Caco-2 (cell line): ENCODE measurements at regions not wholly inside any gene's neighbourhood (a gene's known extent, or its start where the extent isn't known, plus 50 kb on each side); places are given as distances from the start of the nearest gene placed in this dataset.

Source experiments
- BruUV-seq: library from RNA; stranded (reverse); fragments of 400-500 nt; replicated peaks from 2 replicates; lab custom pipeline; 2021; lab: Mats Ljungman, UMichigan
- CTCF ChIA-PET: fragments of 300-600 bp; sonication (Branson Sonifier 250); formaldehyde crosslinking; loops from one replicate; lab custom pipeline; 2022; ENCODE audit warnings: antibody characterized with exemption; lab: Charles Lee
- POLR2A ChIA-PET: fragments of 300-600 bp; sonication (Branson Sonifier 250); formaldehyde crosslinking; loops from one replicate; lab custom pipeline; 2022; ENCODE audit warnings: antibody characterized with exemption; lab: Charles Lee
- DNase-seq, 2 experiments: peaks; one replicate each; pipeline versions ENCODE4 v3.0.0 to v3.0.0-alpha.2; 2020 to 2022
- H3K27me3 ChIP-seq: replicated peaks from 2 replicates; pipeline ENCODE4 v1.6.0; 2011; ENCODE audit warnings: low read length; ENCODE audit not compliant: control insufficient read depth, insufficient read depth
- H3K36me3 ChIP-seq: 2 replicates; pipeline ENCODE4 v1.5.1; 2011; ENCODE audit warnings: low read length; ENCODE audit not compliant: control insufficient read depth, insufficient read depth
- H3K4me1 ChIP-seq: fragments of 250-450 bp; sonication (Bioruptor Pico); 2 replicates; pipeline ENCODE4 v1.5.1; 2020; ENCODE audit warnings: mild to moderate bottlenecking
- H3K4me3 ChIP-seq: 2 replicates; pipeline ENCODE4 v1.5.1; 2011; ENCODE audit warnings: low read depth, mild to moderate bottlenecking, control low read depth, low read length
- H3K9me3 ChIP-seq: fragments of 250-450 bp; sonication (Bioruptor Pico); 2 replicates; pipeline ENCODE4 v1.5.1; 2020; ENCODE audit warnings: mild to moderate bottlenecking, moderate library complexity
- H3K27ac Mint-ChIP-seq: one replicate; pipeline ENCODE4 v1.8.0; 2022; ENCODE audit warnings: mixed read lengths; ENCODE audit not compliant: unreplicated experiment
- H3K27me3 Mint-ChIP-seq: one replicate; pipeline ENCODE4 v1.8.0; 2022; ENCODE audit warnings: mixed read lengths; ENCODE audit not compliant: insufficient read depth, unreplicated experiment
- H3K36me3 Mint-ChIP-seq: one replicate; pipeline ENCODE4 v1.8.0; 2022; ENCODE audit warnings: mild to moderate bottlenecking, mixed read lengths; ENCODE audit not compliant: insufficient read depth, unreplicated experiment
- H3K4me1 Mint-ChIP-seq: one replicate; pipeline ENCODE4 v1.8.0; 2022; ENCODE audit warnings: low read depth, mixed read lengths; ENCODE audit not compliant: unreplicated experiment
- H3K4me3 Mint-ChIP-seq: one replicate; pipeline ENCODE4 v1.8.0; 2022; ENCODE audit warnings: mild to moderate bottlenecking, moderate library complexity, mixed read lengths; ENCODE audit not compliant: unreplicated experiment
- H3K9me3 Mint-ChIP-seq: one replicate; pipeline ENCODE4 v1.8.0; 2022; ENCODE audit warnings: mixed read lengths; ENCODE audit not compliant: unreplicated experiment
- intact Hi-C: fragments of 100-400 bp; cut with micrococcal nuclease; formaldehyde crosslinking; loops from one replicate; pipeline ENCODE4 v1.10.0; 2022; ENCODE audit not compliant: unreplicated experiment
- TF ChIP-seq, protein P1 (sequence below), 2 experiments: fragments of 200-600 bp in 1 of 2; IDR thresholded peaks; 1 replicate in 1 of 2; 2 replicates in 1 of 2; pipeline versions ENCODE4 v1.5.1 to v1.8.0; 2011 to 2022; ENCODE audit warnings: antibody characterized with exemption in 1 of 2, control low read depth in 1 of 2, inconsistent platforms in 1 of 2, low read depth in 1 of 2, low read length in 1 of 2, mild to moderate bottlenecking in 1 of 2, moderate library complexity in 1 of 2; ENCODE audit not compliant: insufficient read depth in 1 of 2, severe bottlenecking in 1 of 2, unreplicated experiment in 1 of 2

DNA sequence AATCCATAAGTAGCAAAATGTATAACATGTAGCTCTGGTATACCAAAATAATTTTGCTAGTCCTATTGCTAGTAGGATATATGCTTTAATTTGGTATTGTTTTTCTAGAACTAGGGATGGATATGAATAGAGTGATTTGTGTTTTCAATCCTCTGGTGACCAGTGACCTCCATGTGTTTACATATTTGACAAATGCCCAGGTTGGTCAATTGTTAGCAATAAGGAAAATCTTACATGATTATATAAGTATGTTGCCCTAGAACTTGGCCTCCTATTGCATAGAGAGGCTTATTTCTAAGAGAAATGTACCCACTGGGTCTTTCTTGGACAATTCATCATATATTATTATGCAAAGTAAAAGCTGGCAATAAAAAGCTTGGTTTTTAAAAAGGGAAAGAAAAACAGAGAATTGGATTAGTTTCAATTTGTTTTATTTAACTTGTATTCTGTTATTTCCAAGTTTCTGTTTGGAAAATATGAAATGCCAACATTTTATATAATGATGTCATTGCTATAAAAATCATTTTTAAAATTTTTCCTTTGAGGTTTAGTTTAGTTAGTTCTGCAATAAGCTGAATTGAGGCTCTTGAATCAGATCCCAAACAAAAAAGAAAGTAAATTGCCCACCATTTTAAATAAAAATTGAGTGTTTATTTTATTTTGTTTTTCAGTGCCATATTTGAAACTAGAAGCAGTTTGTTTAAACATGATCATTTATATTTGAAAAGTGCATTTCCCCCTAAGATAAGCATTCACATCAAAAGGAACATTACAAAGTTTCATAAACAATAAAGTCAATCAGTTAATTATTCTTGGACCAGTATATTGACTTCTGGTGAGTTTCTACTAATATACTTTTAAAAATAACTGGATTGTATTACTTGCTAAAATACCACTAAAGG, 210.9 kb downstream of the ZC3H11B start:
- POLR2A ChIA-PET, result no interaction called here

DNA sequence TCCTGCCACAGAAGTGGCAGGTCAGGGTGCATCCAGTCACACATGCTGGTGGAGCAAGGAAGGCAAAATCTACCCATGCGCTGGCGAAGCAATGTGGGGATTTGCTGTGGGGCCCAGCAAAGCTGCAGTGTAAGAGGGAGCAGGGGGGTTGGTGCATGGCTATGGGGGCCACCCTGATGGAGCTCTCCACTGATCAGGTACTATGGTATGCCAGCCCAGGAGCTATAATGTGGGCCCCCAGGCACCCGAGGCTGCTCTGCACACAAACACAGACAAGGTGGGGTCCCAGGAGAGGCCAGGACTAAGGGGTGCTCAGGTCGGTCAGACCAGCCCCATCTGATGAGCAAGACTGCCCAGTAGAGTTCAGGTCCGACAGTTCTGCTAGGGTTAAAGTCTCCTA, 213.5 kb downstream of the ZC3H11B start:
- H3K36me3 Mint-ChIP-seq, result no peaks in the 10 kb centered on the region
- H3K36me3 ChIP-seq, result no peaks in the 10 kb centered on the region
- H3K27ac Mint-ChIP-seq, result no peak overlapping the region
- BruUV-seq, result no TSS peak
- no peaks in the 10 kb centered on the region for H3K9me3 ChIP-seq
- no peak overlapping the region for H3K4me3 Mint-ChIP-seq
- H3K27me3 Mint-ChIP-seq, result no peaks in the 10 kb centered on the region
- no peaks in the 10 kb centered on the region for H3K27me3 ChIP-seq
- H3K4me3 ChIP-seq, result no peak overlapping the region
- TF ChIP-seq, protein P1, sequence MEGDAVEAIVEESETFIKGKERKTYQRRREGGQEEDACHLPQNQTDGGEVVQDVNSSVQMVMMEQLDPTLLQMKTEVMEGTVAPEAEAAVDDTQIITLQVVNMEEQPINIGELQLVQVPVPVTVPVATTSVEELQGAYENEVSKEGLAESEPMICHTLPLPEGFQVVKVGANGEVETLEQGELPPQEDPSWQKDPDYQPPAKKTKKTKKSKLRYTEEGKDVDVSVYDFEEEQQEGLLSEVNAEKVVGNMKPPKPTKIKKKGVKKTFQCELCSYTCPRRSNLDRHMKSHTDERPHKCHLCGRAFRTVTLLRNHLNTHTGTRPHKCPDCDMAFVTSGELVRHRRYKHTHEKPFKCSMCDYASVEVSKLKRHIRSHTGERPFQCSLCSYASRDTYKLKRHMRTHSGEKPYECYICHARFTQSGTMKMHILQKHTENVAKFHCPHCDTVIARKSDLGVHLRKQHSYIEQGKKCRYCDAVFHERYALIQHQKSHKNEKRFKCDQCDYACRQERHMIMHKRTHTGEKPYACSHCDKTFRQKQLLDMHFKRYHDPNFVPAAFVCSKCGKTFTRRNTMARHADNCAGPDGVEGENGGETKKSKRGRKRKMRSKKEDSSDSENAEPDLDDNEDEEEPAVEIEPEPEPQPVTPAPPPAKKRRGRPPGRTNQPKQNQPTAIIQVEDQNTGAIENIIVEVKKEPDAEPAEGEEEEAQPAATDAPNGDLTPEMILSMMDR (IDR thresholded peaks at IDR 0.05; ENCODE audit: insufficient read depth in 1 of 2, low read depth in 1 of 2, low read length in 1 of 2, severe bottlenecking in 1 of 2, unreplicated experiment in 1 of 2), result no peak
- no peaks in the 10 kb centered on the region for H3K4me1 ChIP-seq
- ChIA-PET POLR2A (no interaction called here), CTCF (no interaction called here)
- H3K9me3 Mint-ChIP-seq, result peaks cover 28% of the 10 kb centered on the region
- no peaks in the 10 kb centered on the region for H3K4me1 Mint-ChIP-seq
- DNase-seq, result no peak
- intact Hi-C loops, result no loop called here

More for the DNA sequence above, 210.9 kb downstream of the ZC3H11B start:
- Histone ChIP-seq H3K4me1 (no peaks in the 10 kb centered on the region), H3K4me3 (no peak overlapping the region), H3K27me3 (no peaks in the 10 kb centered on the region), H3K36me3 (no peaks in the 10 kb centered on the region), H3K9me3 (no peaks in the 10 kb centered on the region)
- intact Hi-C loops, result no loop called here
- BruUV-seq, result no TSS peak
- TF ChIP-seq, protein P1 (IDR thresholded peaks at IDR 0.05; ENCODE audit: insufficient read depth in 1 of 2, low read depth in 1 of 2, low read length in 1 of 2, severe bottlenecking in 1 of 2, unreplicated experiment in 1 of 2), result no peak
- H3K4me3 Mint-ChIP-seq, result no peak overlapping the region
- H3K4me1 Mint-ChIP-seq, result no peaks in the 10 kb centered on the region
- CTCF ChIA-PET, result no interaction called here
- no peak for DNase-seq
- H3K9me3 Mint-ChIP-seq, result peaks cover 12% of the 10 kb centered on the region
- no peak overlapping the region for H3K27ac Mint-ChIP-seq
- H3K36me3 Mint-ChIP-seq, result no peaks in the 10 kb centered on the region
- H3K27me3 Mint-ChIP-seq, result no peaks in the 10 kb centered on the region

DNA sequence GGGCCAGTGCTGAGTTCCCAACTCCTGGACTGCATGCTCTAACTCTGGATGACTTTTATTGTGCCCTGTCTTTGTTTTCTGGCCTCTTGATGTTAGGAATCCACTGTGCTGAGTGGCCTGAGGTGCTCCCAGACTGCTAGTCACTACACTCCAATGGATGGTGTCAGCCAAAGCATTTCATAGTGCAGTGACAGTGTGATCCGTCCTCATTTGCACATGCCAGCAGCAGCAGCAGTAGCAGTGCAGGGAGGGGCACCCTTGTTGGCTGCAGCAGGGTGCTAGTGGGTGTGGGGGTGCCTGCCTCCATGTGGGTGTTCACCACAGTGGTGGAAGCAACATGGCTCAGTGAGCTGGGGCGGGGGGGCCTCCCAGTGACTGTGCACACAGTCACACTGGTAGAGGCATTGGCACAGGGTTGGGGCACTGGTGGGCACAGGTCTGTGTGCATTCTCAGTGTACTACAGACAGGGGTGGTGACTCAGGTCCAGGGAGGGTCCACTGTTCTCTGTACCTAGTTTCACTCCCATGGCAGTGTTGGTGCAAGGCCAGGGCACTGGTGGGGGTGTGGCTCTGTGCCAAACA, 214.0 kb downstream of the ZC3H11B start:
- no peak overlapping the region for H3K4me3 ChIP-seq
- Mint-ChIP-seq H3K27me3 (no peaks in the 10 kb centered on the region), H3K27ac (no peak overlapping the region), H3K4me3 (no peak overlapping the region), H3K4me1 (no peaks in the 10 kb centered on the region), H3K36me3 (no peaks in the 10 kb centered on the region), H3K9me3 (peaks cover 28% of the 10 kb centered on the region)
- no TSS peak for BruUV-seq
- TF ChIP-seq, protein P1 (IDR thresholded peaks at IDR 0.05; ENCODE audit: insufficient read depth in 1 of 2, low read depth in 1 of 2, low read length in 1 of 2, severe bottlenecking in 1 of 2, unreplicated experiment in 1 of 2), result no peak
- intact Hi-C loops, result no loop called here
- H3K4me1 ChIP-seq, result no peaks in the 10 kb centered on the region
- DNase-seq, result no peak
- no peaks in the 10 kb centered on the region for H3K36me3 ChIP-seq
- CTCF ChIA-PET, result no interaction called here
- POLR2A ChIA-PET, result no interaction called here
- no peaks in the 10 kb centered on the region for H3K27me3 ChIP-seq
- H3K9me3 ChIP-seq, result no peaks in the 10 kb centered on the region
